Central memory CD4-positive, alpha-beta T cell (primary cell): ENCODE measurements at regions not wholly inside any gene's neighbourhood (a gene's known extent, or its start where the extent isn't known, plus 50 kb on each side); places are given as distances from the start of the nearest gene placed in this dataset.
"Not testable (repeated sequence)": the region's sequence is repeated elsewhere in the genome, so short reads cannot be mapped to it uniquely, and the experiment has no call there.

Source experiments
- DNase-seq: peaks from one replicate; pipeline ENCODE4 v3.0.0; 2022

GRCh38 chr9:124126648-124127646 lies 115.4 kb downstream of the LHX2 start:
- peak; percentile 59 for DNase-seq

GRCh38 chr9:124128568-124129166 lies 117.1 kb downstream of the LHX2 start:
- no peak for DNase-seq

- DNase-seq, result no peak
Observed at GRCh38 chr9:124130277-124131075, 118.9 kb downstream of the LHX2 start.

GRCh38 chr9:124131518-124131917 lies 120.0 kb downstream of the LHX2 start:
- not testable (repeated sequence) for DNase-seq

- DNase-seq, result no peak
Observed at GRCh38 chr9:124132671-124133147, 121.1 kb downstream of the LHX2 start.

- DNase-seq, result no peak
Observed at GRCh38 chr9:124133727-124134126, 122.2 kb downstream of the LHX2 start.

GRCh38 chr9:124134526-124134925 lies 123.0 kb downstream of the LHX2 start:
- DNase-seq, result no peak

- no peak for DNase-seq
Observed at GRCh38 chr9:124135813-124136365, 121.9 kb upstream of the NEK6 start.

GRCh38 chr9:124137009-124137943 lies 120.5 kb upstream of the NEK6 start:
- no peak for DNase-seq

- DNase-seq, result no peak
Observed at GRCh38 chr9:124137944-124138335, 119.8 kb upstream of the NEK6 start.

GRCh38 chr9:124139001-124139400 lies 118.7 kb upstream of the NEK6 start:
- DNase-seq, result no peak

GRCh38 chr9:124140941-124141568 lies 116.7 kb upstream of the NEK6 start:
- no peak for DNase-seq

GRCh38 chr9:124144561-124145123 lies 113.1 kb upstream of the NEK6 start:
- DNase-seq, result not testable (repeated sequence)

- DNase-seq, result no peak
Observed at GRCh38 chr9:124146031-124146561, 111.7 kb upstream of the NEK6 start.

GRCh38 chr9:124149992-124150391 lies 107.8 kb upstream of the NEK6 start:
- DNase-seq, result no peak

- DNase-seq, result no peak
Observed at GRCh38 chr9:124163760-124164255, 93.9 kb upstream of the NEK6 start.

- DNase-seq, result no peak
Observed at GRCh38 chr9:124164811-124165210, 92.9 kb upstream of the NEK6 start.

- no peak for DNase-seq
Observed at GRCh38 chr9:124174433-124174832, 83.3 kb upstream of the NEK6 start.

- not testable (repeated sequence) for DNase-seq
Observed at GRCh38 chr9:124177522-124177921, 80.2 kb upstream of the NEK6 start.
